ENCODE measurements at regions not wholly inside any gene's neighbourhood (a gene's known extent, or its start where the extent isn't known, plus 50 kb on each side); places are given as distances from the start of the nearest gene placed in this dataset.

- TF ChIP-seq POLR2A (IDR thresholded peaks at IDR 0.05) = no peak
- TF ChIP-seq, protein P1, sequence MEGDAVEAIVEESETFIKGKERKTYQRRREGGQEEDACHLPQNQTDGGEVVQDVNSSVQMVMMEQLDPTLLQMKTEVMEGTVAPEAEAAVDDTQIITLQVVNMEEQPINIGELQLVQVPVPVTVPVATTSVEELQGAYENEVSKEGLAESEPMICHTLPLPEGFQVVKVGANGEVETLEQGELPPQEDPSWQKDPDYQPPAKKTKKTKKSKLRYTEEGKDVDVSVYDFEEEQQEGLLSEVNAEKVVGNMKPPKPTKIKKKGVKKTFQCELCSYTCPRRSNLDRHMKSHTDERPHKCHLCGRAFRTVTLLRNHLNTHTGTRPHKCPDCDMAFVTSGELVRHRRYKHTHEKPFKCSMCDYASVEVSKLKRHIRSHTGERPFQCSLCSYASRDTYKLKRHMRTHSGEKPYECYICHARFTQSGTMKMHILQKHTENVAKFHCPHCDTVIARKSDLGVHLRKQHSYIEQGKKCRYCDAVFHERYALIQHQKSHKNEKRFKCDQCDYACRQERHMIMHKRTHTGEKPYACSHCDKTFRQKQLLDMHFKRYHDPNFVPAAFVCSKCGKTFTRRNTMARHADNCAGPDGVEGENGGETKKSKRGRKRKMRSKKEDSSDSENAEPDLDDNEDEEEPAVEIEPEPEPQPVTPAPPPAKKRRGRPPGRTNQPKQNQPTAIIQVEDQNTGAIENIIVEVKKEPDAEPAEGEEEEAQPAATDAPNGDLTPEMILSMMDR (IDR thresholded peaks at IDR 0.05 in 8 of 11, conservative IDR thresholded peaks at IDR 0.05 in 3 of 11) = no peak
These were observed 506.4 kb upstream of the AMELY start for GRCh38 chrY:7417946-7418345.

All from spleen (tissue), 7 donors.